WERI-Rb-1 (cell line): ENCODE measurements at regions not wholly inside any gene's neighbourhood (a gene's known extent, or its start where the extent isn't known, plus 50 kb on each side); places are given as distances from the start of the nearest gene placed in this dataset.
"Not testable (repeated sequence)": the region's sequence is repeated elsewhere in the genome, so short reads cannot be mapped to it uniquely, and the experiment has no call there.

Experiments used
- DNase-seq: peaks from one replicate; pipeline ENCODE4 v3.0.0-alpha.2; 2020
- H3K27ac ChIP-seq: fragments of 250-450 bp; sonication (Bioruptor Pico); 2 replicates; pipeline ENCODE4 v1.5.1; 2020; ENCODE audit warnings: mild to moderate bottlenecking, moderate library complexity
- H3K27me3 ChIP-seq: fragments of 250-450 bp; sonication (Bioruptor Pico); 2 replicates; pipeline ENCODE4 v1.5.1; 2021; ENCODE audit warnings: mild to moderate bottlenecking, low read depth, moderate library complexity; ENCODE audit not compliant: insufficient read depth, severe bottlenecking
- H3K36me3 ChIP-seq: fragments of 250-450 bp; sonication (Bioruptor Pico); 2 replicates; pipeline ENCODE4 v1.5.1; 2020; ENCODE audit warnings: mild to moderate bottlenecking, moderate library complexity
- H3K4me3 ChIP-seq: 2 replicates; pipeline ENCODE4 v1.5.1; 2011; ENCODE audit warnings: low read depth, mild to moderate bottlenecking, control low read depth, low read length
- H3K9me3 ChIP-seq: fragments of 250-450 bp; sonication (Bioruptor Pico); 2 replicates; pipeline ENCODE4 v1.5.1; 2021; ENCODE audit warnings: mild to moderate bottlenecking, moderate library complexity; ENCODE audit not compliant: severe bottlenecking
- TF ChIP-seq, protein P1 (sequence below): IDR thresholded peaks from 2 replicates; pipeline ENCODE4 v1.5.1; 2011; ENCODE audit warnings: low read depth, mild to moderate bottlenecking, control low read depth, inconsistent platforms, low read length

DNA sequence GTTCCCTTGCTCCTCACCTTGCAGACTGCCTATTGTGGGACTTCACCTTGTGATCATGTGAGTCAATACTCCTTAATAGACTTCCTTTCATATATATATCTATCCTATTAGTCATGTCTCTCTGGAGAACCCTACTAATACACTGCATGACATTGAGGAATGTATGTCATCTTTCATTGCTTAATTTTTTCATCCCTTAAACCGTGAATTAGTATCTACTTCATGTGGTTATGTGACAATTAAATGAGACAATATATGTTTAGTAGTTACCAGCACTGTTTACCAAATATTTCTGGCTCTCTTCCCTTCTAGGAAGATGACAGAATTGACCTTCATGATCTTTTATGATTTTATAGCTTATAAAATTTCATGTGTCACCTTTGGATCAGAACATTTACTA lies 759.5 kb downstream of the GRXCR1 start:
- no peak for DNase-seq
- no peaks in the 10 kb centered on the region for H3K9me3 ChIP-seq
- H3K4me3 ChIP-seq, result no peak overlapping the region
- no peaks in the 10 kb centered on the region for H3K27me3 ChIP-seq
- TF ChIP-seq, protein P1, sequence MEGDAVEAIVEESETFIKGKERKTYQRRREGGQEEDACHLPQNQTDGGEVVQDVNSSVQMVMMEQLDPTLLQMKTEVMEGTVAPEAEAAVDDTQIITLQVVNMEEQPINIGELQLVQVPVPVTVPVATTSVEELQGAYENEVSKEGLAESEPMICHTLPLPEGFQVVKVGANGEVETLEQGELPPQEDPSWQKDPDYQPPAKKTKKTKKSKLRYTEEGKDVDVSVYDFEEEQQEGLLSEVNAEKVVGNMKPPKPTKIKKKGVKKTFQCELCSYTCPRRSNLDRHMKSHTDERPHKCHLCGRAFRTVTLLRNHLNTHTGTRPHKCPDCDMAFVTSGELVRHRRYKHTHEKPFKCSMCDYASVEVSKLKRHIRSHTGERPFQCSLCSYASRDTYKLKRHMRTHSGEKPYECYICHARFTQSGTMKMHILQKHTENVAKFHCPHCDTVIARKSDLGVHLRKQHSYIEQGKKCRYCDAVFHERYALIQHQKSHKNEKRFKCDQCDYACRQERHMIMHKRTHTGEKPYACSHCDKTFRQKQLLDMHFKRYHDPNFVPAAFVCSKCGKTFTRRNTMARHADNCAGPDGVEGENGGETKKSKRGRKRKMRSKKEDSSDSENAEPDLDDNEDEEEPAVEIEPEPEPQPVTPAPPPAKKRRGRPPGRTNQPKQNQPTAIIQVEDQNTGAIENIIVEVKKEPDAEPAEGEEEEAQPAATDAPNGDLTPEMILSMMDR, result no peak
- H3K36me3 ChIP-seq, result no peaks in the 10 kb centered on the region
- no peak overlapping the region for H3K27ac ChIP-seq

GRCh38 chr4:43659547-43659946 lies 767.0 kb downstream of the GRXCR1 start:
- H3K4me3 ChIP-seq, result not testable (repeated sequence)

GRCh38 chr4:43672265-43672885 lies 776.2 kb downstream of the KCTD8 start:
- H3K36me3 ChIP-seq, H3K4me3 ChIP-seq, H3K27me3 ChIP-seq, H3K9me3 ChIP-seq, DNase-seq, H3K27ac ChIP-seq: not testable (repeated sequence)

More at GRCh38 chr4:43659547-43659946, 767.0 kb downstream of the GRXCR1 start:
- not testable (repeated sequence) for DNase-seq, H3K27ac ChIP-seq, H3K9me3 ChIP-seq, H3K36me3 ChIP-seq, H3K27me3 ChIP-seq

- no peak for DNase-seq
- H3K27me3 ChIP-seq, result no peaks in the 10 kb centered on the region
- no peaks in the 10 kb centered on the region for H3K9me3 ChIP-seq
- H3K27ac ChIP-seq, result no peak overlapping the region
- TF ChIP-seq, protein P1, result no peak
- H3K36me3 ChIP-seq, result no peaks in the 10 kb centered on the region
- no peak overlapping the region for H3K4me3 ChIP-seq
Measured at GRCh38 chr4:43680421-43680820, 768.2 kb downstream of the KCTD8 start.

GRCh38 chr4:43682551-43682950 lies 766.1 kb downstream of the KCTD8 start:
- Histone ChIP-seq H3K27me3 (no peaks in the 10 kb centered on the region), H3K36me3 (no peaks in the 10 kb centered on the region), H3K27ac (no peak overlapping the region), H3K9me3 (no peaks in the 10 kb centered on the region), H3K4me3 (no peak overlapping the region)
- DNase-seq, result no peak
- TF ChIP-seq, protein P1, result no peak

DNA sequence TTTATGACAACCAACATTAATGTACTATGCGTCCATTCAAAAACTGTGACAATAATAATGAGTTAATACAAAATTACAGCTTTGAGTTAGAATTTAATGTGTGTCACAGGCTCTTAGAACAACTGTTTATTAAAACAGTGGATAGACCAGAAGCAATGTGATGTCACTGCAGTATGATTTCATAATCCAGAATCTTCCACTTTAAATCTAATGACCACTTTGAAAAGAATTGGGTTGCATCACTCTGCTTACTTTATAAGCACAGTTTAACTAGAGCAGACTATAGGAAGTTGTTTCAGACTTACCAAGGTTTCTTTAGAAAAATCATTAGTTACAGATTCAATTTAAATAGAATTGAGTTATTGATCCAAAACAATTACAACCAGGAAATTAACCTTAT lies 758.5 kb downstream of the KCTD8 start:
- Histone ChIP-seq H3K9me3 (no peaks in the 10 kb centered on the region), H3K27me3 (no peaks in the 10 kb centered on the region), H3K27ac (no peak overlapping the region), H3K4me3 (no peak overlapping the region), H3K36me3 (no peaks in the 10 kb centered on the region)
- DNase-seq, result no peak
- TF ChIP-seq, protein P1, result no peak

DNA sequence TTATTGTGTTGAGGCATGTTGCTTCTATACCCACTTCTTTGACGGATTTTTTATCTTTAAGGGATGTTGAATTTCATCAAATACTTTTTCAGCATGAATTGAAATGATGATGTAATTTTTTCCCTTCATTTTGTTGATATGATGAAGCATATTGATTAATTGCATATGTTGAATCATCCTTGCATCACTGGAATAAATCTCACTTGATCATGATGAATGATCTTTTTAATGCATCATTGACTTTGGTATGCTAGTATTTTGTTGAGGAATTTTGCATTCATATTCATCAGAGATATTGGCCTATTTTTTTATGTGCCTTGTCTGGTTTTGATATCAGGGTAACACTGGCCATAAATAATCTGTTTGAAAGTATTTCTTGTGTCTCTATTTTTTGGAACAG lies 754.7 kb downstream of the KCTD8 start:
- no peaks in the 10 kb centered on the region for H3K36me3 ChIP-seq
- no peak for DNase-seq
- no peaks in the 10 kb centered on the region for H3K9me3 ChIP-seq
- TF ChIP-seq, protein P1, result no peak
- H3K27me3 ChIP-seq, result no peaks in the 10 kb centered on the region
- H3K27ac ChIP-seq, result no peak overlapping the region
- H3K4me3 ChIP-seq, result no peak overlapping the region
